ENCODE measurements at regions not wholly inside any gene's neighbourhood (a gene's known extent, or its start where the extent isn't known, plus 50 kb on each side); places are given as distances from the start of the nearest gene placed in this dataset.

- TF ChIP-seq CTCF (conservative IDR thresholded peaks at IDR 0.05 in 1 of 2, IDR thresholded peaks at IDR 0.05 in 1 of 2; ENCODE audit: low read depth in 1 of 2, low read length in 2 of 2), result no peak
- TF ChIP-seq EZH2 (IDR thresholded peaks at IDR 0.05; ENCODE audit: low read length, missing control alignments), result no peak
Measured at GRCh38 chr2:145464866-145465265, 944.9 kb upstream of the ZEB2 start.

Data from fibroblast of lung (primary cell).